CD4-positive, alpha-beta T cell treated with Interleukin-6 for 4 hours (primary cell): ENCODE measurements at regions not wholly inside any gene's neighbourhood (a gene's known extent, or its start where the extent isn't known, plus 50 kb on each side); places are given as distances from the start of the nearest gene placed in this dataset.

Source experiments
- DNase-seq: peaks from one replicate; pipeline ENCODE4 v3.0.0-alpha.2; 2020; ENCODE audit warnings: mixed read lengths

DNA sequence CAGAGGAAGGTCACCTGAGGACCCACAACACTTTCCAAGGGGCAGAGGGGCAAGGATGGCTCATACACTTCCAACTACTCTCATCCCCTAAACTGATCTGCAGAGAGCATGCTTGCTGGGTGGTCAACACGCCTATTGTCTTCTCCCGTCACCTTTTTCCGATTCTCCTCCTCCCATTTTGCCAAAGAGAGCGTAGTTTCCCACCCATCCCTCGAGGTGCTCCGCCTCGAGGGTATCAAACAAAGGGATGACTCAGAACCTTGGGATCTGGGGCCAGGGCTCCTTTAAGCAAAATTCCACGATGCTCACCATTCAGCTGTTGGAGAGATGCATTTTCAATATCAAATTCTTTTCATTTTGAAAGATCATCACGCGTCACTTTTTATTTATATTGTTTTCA lies 507.5 kb upstream of the SULF2 start:
- DNase-seq, result no peak

DNA sequence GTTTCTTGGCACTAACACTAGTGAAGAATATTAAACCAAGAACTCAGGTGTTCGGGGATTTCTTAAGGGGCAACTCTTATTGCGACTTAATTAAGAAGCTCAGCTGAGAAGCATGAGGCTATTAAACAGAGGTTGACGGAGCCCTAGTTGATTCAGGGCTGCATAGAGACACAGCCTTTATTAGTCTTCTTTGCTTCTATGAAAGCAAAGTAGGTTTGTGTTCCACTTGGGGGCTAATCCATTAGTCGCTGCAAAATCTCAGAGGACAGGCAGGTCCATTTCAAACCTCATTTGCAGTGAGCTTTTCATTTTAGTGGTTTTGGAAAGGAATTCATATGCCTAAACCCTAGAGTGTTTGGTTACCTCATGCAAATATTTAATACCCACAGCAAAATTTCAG lies 506.6 kb upstream of the SULF2 start:
- DNase-seq, result no peak

DNA sequence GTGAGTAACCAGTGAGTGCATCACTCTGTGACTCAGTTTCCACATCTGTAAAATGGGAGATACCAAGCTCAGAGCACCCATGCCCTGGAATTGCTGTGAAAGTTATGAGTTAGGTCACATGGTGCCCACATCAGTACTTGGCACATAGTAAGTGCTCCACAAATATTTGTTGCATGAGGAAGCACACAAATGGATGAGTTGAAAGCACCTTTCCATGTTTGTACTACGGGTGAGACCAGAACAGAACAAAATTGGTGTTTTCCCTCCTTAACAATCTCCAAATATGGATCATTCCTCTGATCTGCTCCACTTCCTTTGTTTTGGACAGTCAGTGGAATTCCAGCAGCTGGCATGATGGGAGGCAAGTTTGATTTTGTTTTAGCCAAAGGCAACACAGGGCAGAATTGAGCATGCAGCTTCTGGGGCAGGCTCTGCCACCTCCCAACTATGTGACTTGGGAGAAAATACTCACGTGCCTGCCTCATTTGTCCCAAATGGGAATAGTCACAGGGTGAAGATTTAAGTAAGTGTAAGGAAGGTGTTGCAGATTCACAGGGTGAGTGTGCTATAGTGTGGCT lies 503.7 kb upstream of the SULF2 start:
- no peak for DNase-seq

DNA sequence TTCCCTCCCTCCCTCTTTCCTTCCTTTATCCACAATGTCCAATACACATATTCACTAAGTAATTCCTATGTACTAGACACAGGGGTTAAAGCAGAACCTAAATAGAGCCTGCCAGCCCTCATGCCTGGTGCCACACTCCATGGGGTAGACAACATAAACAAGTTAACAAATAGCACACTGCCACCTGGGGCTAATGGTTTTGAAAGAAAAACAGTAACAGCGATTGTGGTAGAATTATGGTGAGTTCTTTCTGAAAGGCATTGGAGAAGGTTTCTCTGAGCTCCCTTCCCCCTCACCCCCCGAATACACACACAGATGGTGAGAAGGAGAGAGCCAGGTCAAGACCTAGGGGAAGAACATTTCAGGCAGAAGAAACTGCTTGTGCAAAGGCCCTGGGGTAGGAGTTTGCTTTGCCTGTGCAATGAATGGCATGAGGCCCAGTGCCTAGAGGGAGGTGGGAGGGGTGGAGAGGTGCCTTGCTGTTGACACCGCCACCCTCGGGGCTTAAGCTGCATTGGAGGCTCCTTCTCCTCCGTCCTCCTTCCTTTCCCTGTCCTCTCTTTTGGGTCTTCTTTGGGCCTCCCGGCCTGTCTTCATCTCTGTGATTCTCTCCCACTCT lies 502.4 kb upstream of the SULF2 start:
- DNase-seq, result no peak

DNA sequence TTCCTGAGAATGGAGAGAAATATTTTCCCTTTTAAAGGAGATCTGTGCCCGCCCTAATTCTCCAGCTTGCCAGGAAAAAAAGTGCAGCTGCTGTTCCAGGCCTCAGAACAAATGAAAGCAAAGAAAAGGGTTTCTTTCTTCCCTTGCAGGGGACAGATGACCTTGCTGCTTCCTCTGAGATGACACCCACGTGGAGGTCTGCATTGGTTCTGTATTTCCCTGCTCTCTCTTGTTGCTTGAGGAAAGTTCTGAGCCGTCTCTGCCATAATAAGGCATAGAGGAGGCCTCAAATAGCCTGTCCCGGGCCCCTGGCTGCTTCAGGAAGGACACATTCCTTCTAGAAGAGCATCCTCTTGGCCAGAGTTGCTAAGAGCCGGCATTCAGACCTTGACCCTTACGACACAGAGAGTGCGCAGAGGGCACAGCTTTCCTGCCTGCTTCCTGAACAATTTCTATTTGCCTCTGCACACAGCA lies 501.8 kb upstream of the SULF2 start:
- DNase-seq, result no peak

DNA sequence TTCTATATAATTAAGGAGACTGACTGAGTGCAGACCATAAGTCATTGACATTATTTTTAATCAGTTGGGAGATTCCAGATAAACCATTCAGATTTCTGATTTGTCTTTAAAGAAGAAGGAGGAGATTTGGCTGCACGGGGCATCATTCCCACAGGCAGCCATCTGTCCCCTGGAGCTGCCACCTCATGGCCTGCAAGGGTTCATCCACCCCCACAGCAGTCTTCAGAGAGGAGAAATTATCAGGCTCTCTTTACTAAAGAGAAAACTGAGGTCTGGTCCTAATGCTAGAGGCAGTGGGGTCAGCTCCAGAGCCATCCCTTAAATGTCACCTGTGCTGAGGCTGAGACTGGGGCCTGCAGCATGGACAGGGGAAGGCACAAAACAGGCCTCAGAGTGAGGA lies 501.3 kb upstream of the SULF2 start:
- DNase-seq, result no peak

DNA sequence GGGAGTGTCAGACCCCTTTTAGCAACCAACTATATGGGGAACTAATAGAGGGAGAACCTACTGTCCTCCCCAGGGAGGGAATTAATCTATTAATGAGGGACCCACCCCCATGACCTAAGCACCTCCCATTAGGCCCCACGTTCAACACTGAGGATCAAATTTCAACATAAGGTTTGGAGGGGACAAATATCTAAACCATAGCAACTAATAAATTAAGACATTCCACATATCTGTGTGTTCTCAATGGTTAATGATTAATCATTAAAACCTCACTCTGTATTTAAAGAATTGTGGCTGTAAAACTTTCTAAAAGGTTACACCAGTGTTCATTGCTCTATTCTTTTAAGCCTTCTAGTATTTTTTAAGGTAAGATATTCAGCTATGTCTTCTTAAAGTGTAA lies 500.4 kb upstream of the SULF2 start:
- DNase-seq, result no peak

DNA sequence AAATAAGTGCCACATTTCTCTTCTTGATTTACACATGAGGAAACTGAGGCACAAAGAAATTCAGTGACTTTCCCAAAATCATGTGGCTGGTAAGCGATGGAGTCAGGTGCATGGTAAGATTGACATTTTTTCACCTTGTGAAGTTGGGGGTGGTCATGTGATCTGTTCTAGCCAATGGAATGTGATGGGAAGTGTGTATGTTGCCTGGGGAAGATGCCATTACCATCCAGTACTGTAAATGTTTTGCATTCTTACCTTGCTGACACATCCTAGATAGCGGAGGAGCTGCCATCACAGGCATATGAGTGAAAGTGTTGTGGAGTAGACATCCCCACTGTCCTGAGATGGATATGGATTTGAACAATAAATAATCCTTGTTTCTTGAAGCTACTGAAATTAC lies 499.6 kb upstream of the SULF2 start:
- DNase-seq, result no peak

DNA sequence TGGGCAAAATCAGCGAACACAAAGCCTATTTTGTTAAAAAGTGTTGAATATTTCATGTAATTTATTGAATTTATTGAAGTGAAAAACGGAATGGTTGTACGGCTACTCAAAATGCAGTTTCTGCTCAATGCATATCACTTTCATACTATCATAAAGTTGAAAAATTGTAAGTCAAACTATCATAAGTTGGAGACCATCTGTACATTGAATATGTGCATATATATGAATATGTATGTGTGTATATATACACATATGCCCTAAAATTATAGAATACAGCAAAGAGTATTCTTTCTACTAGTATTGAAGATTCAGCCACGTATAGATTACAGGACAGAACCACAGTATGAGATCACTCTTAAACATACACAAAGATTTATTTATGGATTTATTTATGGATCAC lies 499.0 kb upstream of the SULF2 start:
- no peak for DNase-seq

DNA sequence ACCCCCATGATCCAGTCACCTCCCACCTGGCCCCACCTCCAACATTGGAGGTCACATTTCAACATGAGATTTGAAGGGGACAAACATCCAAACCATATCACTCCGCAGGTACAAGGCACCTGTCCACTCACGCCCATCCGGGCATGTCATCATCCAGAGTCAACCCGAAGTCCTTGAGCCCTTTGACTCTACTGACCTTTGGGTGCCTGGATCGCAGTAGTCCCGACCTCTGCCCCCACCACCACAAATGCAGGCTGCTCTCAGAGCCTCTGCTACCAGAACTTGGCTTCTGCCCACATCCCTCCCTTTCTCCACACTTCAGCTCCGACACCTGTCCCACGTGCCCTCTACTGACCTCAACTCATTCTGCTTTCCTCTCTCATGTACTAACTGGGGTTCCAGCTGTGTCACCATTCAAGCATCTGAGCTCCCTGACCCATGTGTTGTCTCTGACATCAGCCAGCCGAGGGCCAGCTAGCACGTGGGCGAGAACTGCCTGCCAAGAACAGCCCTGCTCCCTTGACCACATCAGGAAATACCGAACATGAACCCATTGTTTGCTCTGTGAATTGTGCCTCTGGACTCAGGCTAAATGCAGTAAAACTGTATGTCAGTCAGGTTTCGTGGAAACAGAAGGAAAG lies 498.3 kb upstream of the SULF2 start:
- no peak for DNase-seq

DNA sequence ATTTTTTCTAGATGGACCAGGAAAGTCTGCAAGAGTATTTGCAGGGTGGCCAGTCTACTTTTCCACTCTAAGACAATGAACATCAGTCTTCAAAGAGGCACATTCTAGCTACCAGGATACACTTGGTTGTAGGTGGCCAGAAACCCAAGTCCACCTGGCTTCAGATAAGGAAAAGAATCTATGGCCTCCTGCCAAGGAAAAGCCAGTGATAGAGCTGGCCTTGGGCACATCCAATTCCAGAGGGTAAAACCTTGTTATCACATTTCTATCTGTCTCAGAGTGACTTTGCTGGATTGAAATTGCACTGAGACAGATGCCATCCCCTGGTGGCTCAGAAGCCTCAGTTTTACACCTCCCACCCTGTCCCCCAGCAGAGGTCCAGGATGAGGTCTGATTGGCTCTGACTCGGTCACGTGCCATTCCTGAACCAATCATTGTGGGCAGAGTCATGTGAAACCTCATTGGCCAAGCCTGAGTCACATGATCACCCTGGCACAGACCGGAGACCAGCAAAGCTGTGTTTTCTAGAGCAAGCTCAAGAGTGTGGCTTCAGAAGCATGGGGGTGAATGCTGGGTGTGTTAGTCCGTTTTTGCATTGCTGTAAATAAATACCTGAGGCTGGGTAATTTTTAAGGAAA lies 497.4 kb upstream of the SULF2 start:
- DNase-seq, result no peak

DNA sequence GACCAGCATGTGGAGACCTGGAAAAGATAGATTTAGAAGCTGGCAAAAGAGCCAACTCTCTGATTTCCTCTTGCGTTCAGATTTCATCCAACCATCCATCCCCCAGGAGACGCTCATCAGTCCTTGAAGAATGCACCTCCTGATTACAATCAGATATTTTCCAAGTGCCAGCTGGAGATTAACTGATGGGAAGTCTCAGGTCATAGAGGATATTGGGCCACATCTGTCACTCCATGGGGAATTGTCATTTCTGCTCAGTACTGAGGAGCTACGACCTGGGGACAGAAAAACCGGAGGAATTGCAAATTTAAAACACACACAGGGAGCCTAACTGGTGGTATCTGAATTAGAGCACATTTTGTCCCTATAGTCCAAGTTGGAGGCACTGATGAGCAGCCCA lies 496.2 kb upstream of the SULF2 start:
- DNase-seq, result no peak

DNA sequence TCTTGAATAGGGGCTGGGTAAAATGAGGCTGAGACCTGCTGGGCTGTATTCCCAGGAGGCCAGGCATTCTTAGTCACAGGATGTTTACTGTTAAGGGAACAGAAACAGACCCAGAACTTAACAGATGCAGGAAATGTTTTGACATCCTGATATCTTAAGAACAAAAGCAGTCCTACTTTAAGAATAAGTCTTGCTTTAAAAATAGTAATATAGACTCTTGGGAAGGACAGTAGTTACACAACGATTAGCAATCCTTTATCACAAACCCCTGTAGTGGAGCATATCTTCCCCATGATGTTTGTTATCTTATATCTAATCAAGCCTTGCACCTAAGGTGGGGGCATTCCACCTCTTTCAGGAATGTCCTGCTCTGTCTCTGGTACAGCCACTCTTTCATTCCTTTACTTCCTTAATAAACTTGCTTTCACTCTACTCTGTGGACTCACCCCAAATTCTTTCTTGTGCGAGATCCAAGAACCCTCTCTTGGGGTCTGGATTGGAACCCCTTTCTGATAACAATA lies 493.7 kb upstream of the SULF2 start:
- DNase-seq, result no peak

DNA sequence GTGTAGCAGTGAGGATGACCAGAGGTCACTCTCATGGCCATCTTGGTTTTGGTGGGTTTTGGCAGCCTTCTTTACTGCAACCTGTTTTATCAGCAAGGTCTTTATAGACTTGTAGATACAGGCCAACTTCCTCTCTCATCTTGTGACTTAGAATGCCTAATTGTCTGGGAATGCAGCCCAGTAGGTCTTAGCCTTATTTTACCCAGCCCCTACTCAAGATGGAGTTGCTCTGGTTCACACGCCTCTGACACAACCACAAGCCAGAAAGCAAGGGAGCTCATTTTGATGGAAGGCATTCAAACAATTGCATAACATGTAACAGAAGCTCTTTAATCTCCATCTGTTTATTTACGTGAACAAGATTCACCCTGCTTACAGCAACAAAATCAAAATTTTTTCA lies 492.0 kb upstream of the SULF2 start:
- DNase-seq, result no peak

DNA sequence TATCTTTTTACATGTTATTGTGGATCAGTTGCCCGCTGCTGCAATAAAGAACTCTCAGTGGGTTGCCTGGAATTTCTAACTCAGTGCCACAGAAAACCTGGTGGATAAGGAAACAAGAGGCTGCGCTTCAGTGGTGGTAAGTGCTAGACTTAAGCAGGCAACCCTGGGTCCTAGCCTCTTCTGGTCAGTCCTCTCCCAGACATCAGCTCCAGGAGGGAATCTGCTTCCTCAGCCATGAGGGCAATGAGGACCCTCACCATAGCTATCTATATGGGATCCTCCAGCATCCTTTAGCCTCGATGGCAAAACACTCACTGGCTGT lies 490.7 kb upstream of the SULF2 start:
- DNase-seq, result no peak

DNA sequence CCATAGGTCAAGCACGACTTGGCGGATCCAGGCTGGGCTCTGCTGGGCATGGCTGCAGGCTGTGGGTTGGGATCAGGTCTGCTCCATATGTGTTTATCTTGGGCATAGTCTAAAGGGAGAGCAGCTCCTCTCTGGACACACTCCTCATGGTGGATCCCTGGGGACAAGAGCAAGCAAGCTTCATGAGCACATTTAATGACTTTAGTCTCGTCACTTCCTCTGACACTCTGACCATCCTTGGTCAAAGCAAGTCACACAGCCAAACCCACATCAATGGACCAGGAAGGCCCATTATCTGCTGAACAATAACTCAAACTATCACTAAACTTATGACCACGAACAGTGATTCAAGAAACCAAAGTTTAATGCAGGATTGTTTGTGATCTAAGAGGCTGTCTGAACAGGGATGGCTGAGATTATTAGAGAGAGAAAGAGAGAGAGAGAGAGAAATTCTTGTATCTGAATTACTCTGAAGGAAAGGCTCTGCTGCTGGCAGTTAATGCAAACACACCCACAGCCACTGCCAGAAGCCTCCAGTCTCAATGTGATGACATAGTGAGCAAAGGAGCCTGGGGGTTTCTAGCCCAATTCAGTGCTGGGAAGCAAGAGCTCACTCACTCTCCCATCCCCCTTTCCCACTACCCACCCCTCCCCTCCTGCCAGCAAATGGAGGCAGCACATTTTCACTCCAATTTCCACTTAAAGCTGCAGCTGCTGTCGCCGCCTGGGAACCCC lies 490.2 kb upstream of the SULF2 start:
- no peak for DNase-seq

DNA sequence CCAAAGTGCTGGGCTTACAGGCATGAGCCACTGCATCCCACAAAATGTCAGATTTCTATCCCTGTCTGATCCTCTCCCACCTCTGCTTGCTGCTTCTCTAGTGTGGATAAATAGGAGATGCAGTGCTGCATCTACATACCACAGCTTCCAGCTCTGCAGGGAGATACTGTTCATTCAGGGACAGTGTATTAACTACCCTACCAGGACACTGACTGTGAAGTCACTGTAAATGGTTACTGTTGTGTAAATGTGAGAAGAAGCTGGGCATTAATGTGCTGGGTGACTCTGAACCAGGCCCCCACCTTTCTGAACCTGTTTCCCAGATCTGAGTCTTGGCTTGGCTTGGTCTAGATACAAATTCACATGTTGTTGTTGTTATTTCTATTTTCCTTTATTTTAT lies 488.6 kb upstream of the SULF2 start:
- no peak for DNase-seq

DNA sequence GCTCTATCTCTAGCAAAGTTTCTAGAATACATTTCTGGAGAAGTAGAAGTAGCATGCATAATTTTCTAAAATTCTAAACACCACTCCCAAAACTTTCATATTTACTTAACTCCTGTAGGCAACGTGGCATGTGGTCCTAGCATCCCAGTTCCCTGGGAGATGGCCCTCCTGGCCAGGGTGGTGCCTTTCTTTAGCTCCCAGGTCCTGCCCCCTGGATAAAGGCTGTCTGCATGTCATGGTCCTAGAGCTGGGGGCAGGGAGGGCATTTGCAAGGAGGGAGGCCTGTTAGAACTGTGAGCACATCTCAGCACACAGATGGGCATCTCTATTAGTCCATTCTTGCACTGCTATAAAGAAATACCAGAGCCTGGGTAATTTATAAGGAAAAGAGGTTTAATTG lies 485.6 kb upstream of the SULF2 start:
- DNase-seq, result no peak

DNA sequence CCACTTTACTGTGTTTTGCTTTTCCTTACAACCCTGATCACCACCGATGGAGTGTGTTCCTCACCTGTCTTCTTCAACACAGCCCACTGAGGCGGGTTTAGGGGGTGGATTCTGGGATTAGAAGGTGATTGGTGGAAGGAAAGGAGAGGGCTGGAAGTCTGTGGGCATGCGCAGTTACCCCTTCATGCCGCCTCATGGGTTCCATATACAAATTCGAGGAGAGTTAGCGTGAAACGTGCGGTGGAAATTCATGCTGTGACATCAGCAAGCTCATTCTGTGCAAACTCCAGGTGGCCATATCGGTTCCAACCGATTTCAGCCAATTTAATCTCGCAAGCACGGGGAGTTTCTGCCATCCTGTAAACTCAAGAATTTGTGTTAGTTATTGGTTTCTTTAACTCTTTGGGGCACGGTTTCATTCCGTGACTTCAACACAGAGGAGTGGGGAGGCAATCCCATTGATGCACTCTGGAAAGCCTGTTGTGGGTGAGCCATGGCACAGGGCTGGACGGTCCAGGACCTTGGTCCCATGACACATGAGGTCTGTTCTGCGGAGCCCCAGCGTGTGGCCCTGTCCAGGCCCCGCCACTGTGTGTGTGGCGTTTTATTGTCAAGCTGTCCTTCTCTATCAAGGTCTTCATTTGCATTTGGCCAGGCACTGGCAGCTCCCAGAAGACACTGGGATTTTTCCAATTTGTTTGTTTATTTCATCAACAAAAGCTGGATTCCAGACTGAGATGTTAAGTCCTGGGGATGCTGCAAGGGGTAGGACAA lies 482.8 kb upstream of the SULF2 start:
- no peak for DNase-seq

DNA sequence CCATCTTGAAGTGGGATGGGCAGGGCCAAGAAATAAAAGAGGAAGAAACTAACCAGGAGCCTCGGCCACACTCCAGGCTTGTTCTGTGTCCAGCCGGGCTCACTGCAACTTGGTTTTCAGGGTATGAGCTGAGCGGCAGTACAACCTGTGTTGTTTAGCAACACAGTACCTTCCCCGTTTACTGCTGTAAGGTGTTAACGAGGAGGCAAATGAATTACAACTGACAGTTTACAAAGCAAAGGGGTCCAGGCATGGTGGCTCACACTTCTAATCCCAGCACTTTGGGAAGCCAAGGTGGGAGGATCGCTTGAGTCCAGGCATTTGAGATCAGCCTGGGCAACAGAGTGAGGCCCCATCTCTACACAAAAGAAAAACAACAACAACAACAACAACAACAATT lies 481.3 kb upstream of the SULF2 start:
- no peak for DNase-seq

DNA sequence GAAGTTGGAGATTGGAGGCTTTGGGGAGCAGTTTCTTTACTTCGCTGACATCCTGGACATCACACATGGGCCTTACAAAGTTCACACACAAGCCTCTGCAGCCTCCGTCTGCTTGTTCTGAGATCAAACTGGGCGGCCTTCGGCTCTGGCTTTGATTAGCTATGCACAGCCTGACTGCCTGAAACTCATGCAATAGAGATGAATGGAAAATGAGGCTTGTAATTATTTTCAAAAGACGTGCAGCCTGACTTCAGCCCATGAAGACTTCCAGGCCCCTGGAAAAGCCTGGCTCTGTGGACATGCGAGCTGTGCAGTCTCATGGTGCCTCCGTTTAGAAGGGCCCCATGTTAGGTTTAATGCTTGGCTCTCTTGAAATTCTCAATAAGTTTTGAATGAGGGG lies 480.5 kb upstream of the SULF2 start:
- DNase-seq, result no peak

DNA sequence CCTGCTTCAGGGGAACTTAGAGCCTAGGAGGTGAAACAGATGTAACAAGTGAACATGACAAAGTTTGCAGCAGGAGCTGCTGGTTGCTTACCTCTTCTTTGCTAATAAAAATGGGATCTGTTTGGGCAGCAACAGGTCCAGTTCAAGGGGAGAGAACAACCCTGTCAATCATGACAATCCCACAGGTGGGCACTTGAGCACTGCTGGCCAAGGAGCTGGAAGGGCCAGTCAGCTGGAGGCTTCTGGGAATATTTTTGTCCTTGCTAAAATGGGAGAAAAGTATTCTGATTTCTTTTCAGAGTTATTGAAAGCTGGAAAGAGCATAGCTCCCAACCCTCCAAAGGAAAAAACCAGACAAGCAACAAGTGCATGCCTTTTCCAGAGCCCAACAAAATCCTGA lies 477.7 kb upstream of the SULF2 start:
- DNase-seq, result no peak

DNA sequence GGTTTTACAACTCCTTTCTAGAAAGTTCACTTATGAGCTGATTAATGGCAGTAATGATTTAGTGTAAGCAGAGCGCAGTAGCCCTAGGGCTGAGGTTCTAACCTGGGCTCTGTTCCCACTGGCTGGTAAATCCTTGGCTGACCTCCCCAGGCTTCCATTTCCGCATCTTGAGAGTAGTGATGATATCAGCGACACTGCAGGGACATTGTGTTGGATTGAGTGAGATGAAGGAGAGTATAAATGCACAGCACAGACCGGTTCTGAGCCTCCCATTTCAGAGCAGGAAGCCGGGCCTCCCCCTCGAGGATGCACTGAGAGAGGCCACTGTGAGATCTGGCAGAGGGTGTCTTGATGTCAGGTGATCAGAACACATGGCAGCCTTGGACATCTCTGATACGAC lies 477.2 kb upstream of the SULF2 start:
- DNase-seq, result no peak
